ENCODE measurements at regions not wholly inside any gene's neighbourhood (a gene's known extent, or its start where the extent isn't known, plus 50 kb on each side); places are given as distances from the start of the nearest gene placed in this dataset.

DNA sequence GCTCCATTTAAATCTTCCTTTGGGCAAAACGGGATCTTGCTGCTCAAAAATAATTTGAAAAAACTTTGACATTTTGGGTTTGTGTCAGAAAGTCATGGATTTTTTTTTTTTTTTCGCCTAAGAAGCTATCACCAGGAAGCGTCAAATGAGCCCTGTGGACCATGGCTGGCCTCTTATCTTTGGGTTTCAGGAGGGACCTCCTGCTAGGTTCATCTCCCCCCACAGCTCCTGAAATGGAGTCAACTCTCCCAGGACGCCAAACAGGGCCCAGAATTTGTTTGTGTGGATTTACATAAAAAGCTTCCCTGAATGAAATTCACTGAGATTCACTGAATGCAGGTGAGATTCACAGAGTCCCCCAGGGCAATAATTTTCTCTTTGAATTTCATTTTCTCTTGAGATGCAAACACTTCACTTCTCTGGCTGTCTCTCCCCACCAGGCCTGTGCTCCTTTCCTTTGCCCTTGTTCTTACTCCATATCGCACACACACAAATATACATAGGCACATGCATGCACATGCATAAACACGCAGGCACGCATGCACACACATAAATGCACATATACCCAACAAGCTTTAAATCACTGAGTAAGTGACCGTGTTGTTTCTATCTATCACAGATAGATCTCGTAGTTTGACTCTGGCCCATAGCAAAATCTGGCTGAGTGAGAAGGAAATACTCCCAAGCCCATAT is 55.3 kb upstream of the GALNT10 start:
- Histone ChIP-seq H3K9me3 (ENCODE audit: low read depth, low read length) (no peaks in the 10 kb centered on the region), H3K9ac (ENCODE audit: insufficient read length) (no peak overlapping the region), H3K27ac (no peak overlapping the region), H3K36me3 (ENCODE audit: insufficient read depth, low read length) (no peaks in the 10 kb centered on the region), H3K4me3 (no peak overlapping the region)
- no peak for TF ChIP-seq EZH2 (IDR thresholded peaks at IDR 0.05)
- no peak for TF ChIP-seq POLR2AphosphoS5 (IDR thresholded peaks at IDR 0.05; ENCODE audit: borderline replicate concordance, low read depth, low read length)
- no peak for TF ChIP-seq FOXP2 (optimal IDR thresholded peaks at IDR 0.05; ENCODE audit: control extremely low read depth, extremely low read length, insufficient read depth)
- DNase-seq (ENCODE audit: low read depth, low spot score) = no peak

GRCh38 chr5:154136141-154136540 is 54.4 kb upstream of the GALNT10 start:
- no peak for DNase-seq (ENCODE audit: low read depth, low spot score)
- H3K4me3 ChIP-seq = no peak overlapping the region
- TF ChIP-seq FOXP2 (optimal IDR thresholded peaks at IDR 0.05; ENCODE audit: control extremely low read depth, extremely low read length, insufficient read depth) = no peak
- TF ChIP-seq POLR2AphosphoS5 (IDR thresholded peaks at IDR 0.05; ENCODE audit: borderline replicate concordance, low read depth, low read length) = no peak
- no peak for TF ChIP-seq EZH2 (IDR thresholded peaks at IDR 0.05)
- no peaks in the 10 kb centered on the region for H3K9me3 ChIP-seq (ENCODE audit: low read depth, low read length)
- no peak overlapping the region for H3K9ac ChIP-seq (ENCODE audit: insufficient read length)
- no peak overlapping the region for H3K27ac ChIP-seq
- no peaks in the 10 kb centered on the region for H3K36me3 ChIP-seq (ENCODE audit: insufficient read depth, low read length)

GRCh38 chr5:154138701-154139100 is 51.8 kb upstream of the GALNT10 start:
- no peak for DNase-seq (ENCODE audit: low read depth, low spot score)
- no peaks in the 10 kb centered on the region for H3K9me3 ChIP-seq (ENCODE audit: low read depth, low read length)
- TF ChIP-seq POLR2AphosphoS5 (IDR thresholded peaks at IDR 0.05; ENCODE audit: borderline replicate concordance, low read depth, low read length) = no peak
- no peak for TF ChIP-seq EZH2 (IDR thresholded peaks at IDR 0.05)
- TF ChIP-seq FOXP2 (optimal IDR thresholded peaks at IDR 0.05; ENCODE audit: control extremely low read depth, extremely low read length, insufficient read depth) = no peak

DNA sequence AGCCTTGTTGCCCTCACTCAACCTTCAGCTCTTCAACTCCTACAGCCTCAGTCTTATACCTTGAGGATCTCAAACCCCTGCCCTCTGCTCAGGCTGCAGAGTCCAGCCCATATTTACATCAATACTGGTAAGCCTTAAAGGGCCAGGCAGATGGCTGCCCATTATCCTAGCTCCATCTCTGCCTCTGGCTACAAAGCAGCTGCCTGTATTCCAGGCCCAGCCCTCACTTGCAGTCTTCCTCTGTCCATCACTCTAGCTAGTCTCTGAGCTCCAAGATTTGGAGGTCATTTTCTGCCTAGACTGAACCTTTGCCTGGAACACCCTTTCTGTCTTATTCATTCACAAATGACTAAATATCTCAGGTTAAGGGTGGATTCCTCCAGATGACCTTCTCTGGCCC is 50.2 kb upstream of the GALNT10 start:
- no peak overlapping the region for H3K27ac ChIP-seq
- TF ChIP-seq POLR2AphosphoS5 (IDR thresholded peaks at IDR 0.05; ENCODE audit: borderline replicate concordance, low read depth, low read length) (no peak), FOXP2 (optimal IDR thresholded peaks at IDR 0.05; ENCODE audit: control extremely low read depth, extremely low read length, insufficient read depth) (no peak), EZH2 (IDR thresholded peaks at IDR 0.05) (no peak)
- H3K4me3 ChIP-seq = no peak overlapping the region
- no peak overlapping the region for H3K9ac ChIP-seq (ENCODE audit: insufficient read length)
- no peak for DNase-seq (ENCODE audit: low read depth, low spot score)
- no peaks in the 10 kb centered on the region for H3K36me3 ChIP-seq (ENCODE audit: insufficient read depth, low read length)
- H3K9me3 ChIP-seq (ENCODE audit: low read depth, low read length) = no peaks in the 10 kb centered on the region

More at GRCh38 chr5:154138701-154139100, 51.8 kb upstream of the GALNT10 start:
- Histone ChIP-seq H3K9ac (ENCODE audit: insufficient read length) (no peak overlapping the region), H3K36me3 (ENCODE audit: insufficient read depth, low read length) (no peaks in the 10 kb centered on the region), H3K27ac (no peak overlapping the region), H3K4me3 (no peak overlapping the region)

All from SK-N-MC (cell line).